ENCODE measurements at regions not wholly inside any gene's neighbourhood (a gene's known extent, or its start where the extent isn't known, plus 50 kb on each side); places are given as distances from the start of the nearest gene placed in this dataset.
A peak's percentile ranks its signal among the peaks of the same experiment; 100 is the strongest.
"Not testable (repeated sequence)": the region's sequence is repeated elsewhere in the genome, so short reads cannot be mapped to it uniquely, and the experiment has no call there.

DNA sequence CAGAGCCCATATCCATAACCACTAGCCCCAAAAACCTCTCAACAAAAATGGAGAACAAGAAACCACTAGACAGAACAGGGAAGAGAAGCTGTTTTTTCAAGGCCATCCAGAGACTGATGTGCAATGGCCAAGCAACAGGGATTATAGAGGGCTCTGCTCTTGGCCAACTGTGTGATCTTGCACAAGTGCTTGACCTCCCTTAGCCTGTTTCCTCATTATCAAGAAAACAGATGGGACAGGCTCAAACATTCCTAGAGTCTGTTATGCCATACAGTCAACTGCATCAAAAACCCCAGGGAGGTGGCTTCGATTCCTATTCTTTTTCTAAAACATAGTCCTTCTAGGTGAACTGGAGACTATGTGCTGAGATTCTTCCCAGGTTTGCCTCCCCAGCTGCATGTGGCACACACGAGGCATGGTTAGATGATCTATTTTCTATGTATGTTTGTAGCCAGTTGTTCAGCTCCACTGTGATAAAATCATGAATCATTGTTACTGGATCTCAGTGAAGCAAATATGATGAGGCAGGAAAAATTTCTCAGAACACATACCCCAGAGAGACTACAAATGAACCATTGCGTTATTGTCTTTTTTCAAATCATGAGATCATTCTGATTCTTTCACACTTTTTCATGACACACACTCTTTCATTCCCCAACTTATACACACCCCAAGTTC, 132.9 kb upstream of the TGFBR2 start:
- Histone ChIP-seq H3K4me1 (ENCODE audit: control insufficient read depth in 1 of 2, insufficient read depth in 2 of 2, low read length in 2 of 2) (peaks cover 0 to 3% of the 10 kb centered on the region in 2 donors), H3K27ac (ENCODE audit: low read depth in 1 of 2, low read length in 2 of 2) (no peak overlapping the region), H3K9me3 (ENCODE audit: control insufficient read depth, low read length) (no peaks in the 10 kb centered on the region), H3K36me3 (ENCODE audit: control insufficient read depth in 1 of 2, insufficient read depth in 2 of 2, low read length in 1 of 2) (no peaks in the 10 kb centered on the region), H3K4me3 (ENCODE audit: low read length in 2 of 2) (no peak overlapping the region), H3K27me3 (ENCODE audit: control insufficient read depth in 1 of 2, insufficient read depth in 2 of 2, low read length in 1 of 2) (no peaks in the 10 kb centered on the region)
- intact Hi-C loops (cut with DNase I) = no loop called here
- DNase-seq (peak in 1 of 2 donors; percentile 60), ATAC-seq (ENCODE audit: low FRiP score) (peak; percentile 85)
- WGBS, 2 donors = 83 to 88% methylated on average over 3 of the region's 3 CpGs

GRCh38 chr3:30474371-30474770, 132.0 kb upstream of the TGFBR2 start:
- 94 to 97% methylated on average over 1 of the region's 1 CpG for WGBS, 2 donors

DNA sequence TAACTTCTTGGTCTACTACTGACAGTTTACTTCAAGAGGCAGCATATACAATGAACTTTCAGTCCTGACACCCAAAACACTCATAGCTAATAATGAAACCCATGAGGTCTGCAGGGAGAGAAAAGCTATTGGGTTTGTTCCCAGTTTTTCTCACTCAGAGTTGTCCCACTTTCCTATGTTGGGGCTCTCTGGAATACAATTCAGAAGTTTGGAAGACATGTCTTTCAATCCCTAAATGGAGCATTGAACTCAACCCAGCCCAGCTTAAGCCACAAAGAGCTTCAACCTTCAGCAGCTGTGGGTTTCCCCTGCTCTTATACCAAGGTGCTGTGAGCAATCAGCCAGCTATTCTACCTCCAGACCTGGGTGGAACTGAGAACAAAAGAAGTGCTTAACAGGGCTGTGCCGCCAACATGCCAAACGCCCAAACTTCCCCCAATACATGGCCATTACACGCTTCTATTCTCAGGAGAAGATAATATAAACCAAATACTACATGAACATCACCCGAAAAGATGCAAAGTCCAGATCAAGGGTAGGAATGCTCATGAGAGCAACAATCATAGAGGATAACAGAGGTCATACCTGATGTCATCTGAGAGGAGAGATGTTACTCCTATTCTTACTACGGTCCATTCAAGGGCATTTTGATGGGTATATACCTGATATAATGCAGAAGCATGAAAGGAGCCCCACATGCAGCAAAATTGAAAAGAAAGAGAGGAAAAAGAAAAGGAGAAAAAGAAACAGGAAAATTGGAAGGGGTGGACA, 131.2 kb upstream of the TGFBR2 start:
- intact Hi-C loops (cut with DNase I) = no loop called here
- 97 to 100% methylated on average over 5 of the region's 5 CpGs for WGBS, 2 donors
- H3K9me3 ChIP-seq (ENCODE audit: control insufficient read depth, low read length) = no peaks in the 10 kb centered on the region
- DNase-seq = no peak
- H3K27me3 ChIP-seq (ENCODE audit: control insufficient read depth in 1 of 2, insufficient read depth in 2 of 2, low read length in 1 of 2) = no peaks in the 10 kb centered on the region
- no peak overlapping the region for H3K27ac ChIP-seq (ENCODE audit: low read depth in 1 of 2, low read length in 2 of 2)
- no peak for ATAC-seq (ENCODE audit: low FRiP score)
- no peak overlapping the region for H3K4me3 ChIP-seq (ENCODE audit: low read length in 2 of 2)
- no peaks in the 10 kb centered on the region for H3K36me3 ChIP-seq (ENCODE audit: control insufficient read depth in 1 of 2, insufficient read depth in 2 of 2, low read length in 1 of 2)
- H3K4me1 ChIP-seq (ENCODE audit: control insufficient read depth in 1 of 2, insufficient read depth in 2 of 2, low read length in 2 of 2) = peaks cover 0 to 4% of the 10 kb centered on the region in 2 donors

More at GRCh38 chr3:30474371-30474770, 132.0 kb upstream of the TGFBR2 start:
- Histone ChIP-seq H3K36me3 (ENCODE audit: control insufficient read depth in 1 of 2, insufficient read depth in 2 of 2, low read length in 1 of 2) (no peaks in the 10 kb centered on the region), H3K9me3 (ENCODE audit: control insufficient read depth, low read length) (no peaks in the 10 kb centered on the region), H3K4me3 (ENCODE audit: low read length in 2 of 2) (no peak overlapping the region), H3K4me1 (ENCODE audit: control insufficient read depth in 1 of 2, insufficient read depth in 2 of 2, low read length in 2 of 2) (peaks cover 0 to 3% of the 10 kb centered on the region in 2 donors), H3K27me3 (ENCODE audit: control insufficient read depth in 1 of 2, insufficient read depth in 2 of 2, low read length in 1 of 2) (no peaks in the 10 kb centered on the region), H3K27ac (ENCODE audit: low read depth in 1 of 2, low read length in 2 of 2) (no peak overlapping the region)
- DNase-seq (no peak), ATAC-seq (ENCODE audit: low FRiP score) (no peak)
- intact Hi-C loops (cut with DNase I) = no loop called here

GRCh38 chr3:30475809-30476178, 130.6 kb upstream of the TGFBR2 start:
- Histone ChIP-seq H3K27ac (ENCODE audit: low read depth in 1 of 2, low read length in 2 of 2) (no peak overlapping the region), H3K4me1 (ENCODE audit: control insufficient read depth in 1 of 2, insufficient read depth in 2 of 2, low read length in 2 of 2) (peaks cover 0 to 4% of the 10 kb centered on the region in 2 donors), H3K27me3 (ENCODE audit: control insufficient read depth in 1 of 2, insufficient read depth in 2 of 2, low read length in 1 of 2) (no peaks in the 10 kb centered on the region), H3K4me3 (ENCODE audit: low read length in 2 of 2) (no peak overlapping the region), H3K9me3 (ENCODE audit: control insufficient read depth, low read length) (no peaks in the 10 kb centered on the region), H3K36me3 (ENCODE audit: control insufficient read depth in 1 of 2, insufficient read depth in 2 of 2, low read length in 1 of 2) (no peaks in the 10 kb centered on the region)
- ATAC-seq (ENCODE audit: low FRiP score) (no peak), DNase-seq (no peak)
- intact Hi-C loops (cut with DNase I) = no loop called here
- WGBS, 2 donors = 98 to 99% methylated on average over 2 of the region's 2 CpGs

GRCh38 chr3:30476368-30477084, 129.9 kb upstream of the TGFBR2 start:
- ATAC-seq (ENCODE audit: low FRiP score) (no peak), DNase-seq (no peak)
- intact Hi-C loops (cut with DNase I) = no loop called here
- Histone ChIP-seq H3K27me3 (ENCODE audit: control insufficient read depth in 1 of 2, insufficient read depth in 2 of 2, low read length in 1 of 2) (no peaks in the 10 kb centered on the region), H3K36me3 (ENCODE audit: control insufficient read depth in 1 of 2, insufficient read depth in 2 of 2, low read length in 1 of 2) (no peaks in the 10 kb centered on the region), H3K4me1 (ENCODE audit: control insufficient read depth in 1 of 2, insufficient read depth in 2 of 2, low read length in 2 of 2) (peaks cover 0 to 2% of the 10 kb centered on the region in 2 donors), H3K9me3 (ENCODE audit: control insufficient read depth, low read length) (no peaks in the 10 kb centered on the region), H3K4me3 (ENCODE audit: low read length in 2 of 2) (no peak overlapping the region), H3K27ac (ENCODE audit: low read depth in 1 of 2, low read length in 2 of 2) (no peak overlapping the region)
- 85 to 87% methylated on average over 3 of the region's 3 CpGs for WGBS, 2 donors

DNA sequence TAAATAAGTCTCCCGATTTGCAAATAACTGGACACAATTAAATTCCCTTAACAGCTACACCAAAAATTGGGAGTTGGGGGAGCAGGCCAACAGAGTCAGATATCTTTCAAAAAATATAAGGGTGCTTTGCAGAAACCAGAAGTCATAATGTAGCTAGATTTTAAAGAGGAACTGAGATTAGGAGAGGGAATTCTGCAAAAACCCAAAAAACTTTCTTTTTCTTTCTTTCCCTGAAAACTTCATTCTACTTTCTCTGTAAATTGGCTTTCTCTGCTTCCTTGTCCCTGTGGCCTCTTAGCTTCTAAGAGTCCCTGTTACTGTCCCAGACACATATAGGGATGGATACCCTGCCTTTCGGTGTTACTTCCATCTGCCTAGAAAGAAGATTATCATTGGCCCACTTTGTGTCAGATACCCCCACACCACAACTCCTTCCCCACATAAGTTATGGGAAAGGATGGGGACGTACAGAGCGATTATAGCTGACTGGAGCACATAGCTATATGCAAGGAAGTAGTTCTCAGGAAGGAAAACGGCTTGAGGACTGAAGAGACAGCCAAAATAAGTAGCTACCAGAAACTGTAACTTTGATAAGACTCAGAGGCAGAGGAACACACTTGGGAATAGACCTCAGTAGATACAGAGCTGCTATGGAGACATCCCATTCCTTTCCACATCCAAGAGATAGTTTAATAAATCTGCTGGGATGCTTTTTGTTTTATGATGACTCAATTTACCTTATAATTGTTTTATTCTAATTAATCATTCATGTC, 129.1 kb upstream of the TGFBR2 start:
- peaks cover 0 to 2% of the 10 kb centered on the region in 2 donors for H3K4me1 ChIP-seq (ENCODE audit: control insufficient read depth in 1 of 2, insufficient read depth in 2 of 2, low read length in 2 of 2)
- intact Hi-C loops (cut with DNase I) = no loop called here
- H3K9me3 ChIP-seq (ENCODE audit: control insufficient read depth, low read length) = no peaks in the 10 kb centered on the region
- H3K36me3 ChIP-seq (ENCODE audit: control insufficient read depth in 1 of 2, insufficient read depth in 2 of 2, low read length in 1 of 2) = no peaks in the 10 kb centered on the region
- WGBS, 2 donors = 72 to 78% methylated on average over 5 of the region's 5 CpGs
- no peak overlapping the region for H3K4me3 ChIP-seq (ENCODE audit: low read length in 2 of 2)
- no peak overlapping the region for H3K27ac ChIP-seq (ENCODE audit: low read depth in 1 of 2, low read length in 2 of 2)
- H3K27me3 ChIP-seq (ENCODE audit: control insufficient read depth in 1 of 2, insufficient read depth in 2 of 2, low read length in 1 of 2) = no peaks in the 10 kb centered on the region
- ATAC-seq (ENCODE audit: low FRiP score) = no peak
- no peak for DNase-seq

DNA sequence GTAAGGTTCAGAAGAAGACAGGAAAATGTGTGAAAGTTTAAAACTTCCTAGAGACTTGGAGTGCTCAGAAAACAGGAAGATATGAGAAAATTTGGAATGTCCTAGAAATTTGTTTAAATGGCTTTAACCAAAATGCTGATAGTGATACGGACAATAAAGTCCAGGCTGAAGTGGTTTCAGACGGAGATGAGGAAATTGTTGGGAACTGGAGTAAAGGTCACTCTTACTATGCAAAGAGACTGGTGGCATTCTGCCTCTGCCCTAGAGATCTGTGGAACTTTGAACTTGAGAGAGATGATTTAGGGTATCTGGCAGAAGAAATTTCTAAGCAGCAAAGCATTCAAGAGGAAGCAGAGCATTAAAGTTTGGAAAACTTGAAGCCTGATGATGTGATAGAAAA, 126.7 kb upstream of the TGFBR2 start:
- peak; percentile 39 for ATAC-seq (ENCODE audit: low FRiP score)
- H3K4me1 ChIP-seq (ENCODE audit: control insufficient read depth in 1 of 2, insufficient read depth in 2 of 2, low read length in 2 of 2); H3K27me3 ChIP-seq (ENCODE audit: control insufficient read depth in 1 of 2, insufficient read depth in 2 of 2, low read length in 1 of 2); H3K9me3 ChIP-seq (ENCODE audit: control insufficient read depth, low read length); intact Hi-C loops (cut with DNase I); DNase-seq; H3K4me3 ChIP-seq (ENCODE audit: low read length in 2 of 2); H3K36me3 ChIP-seq (ENCODE audit: control insufficient read depth in 1 of 2, insufficient read depth in 2 of 2, low read length in 1 of 2); H3K27ac ChIP-seq (ENCODE audit: low read depth in 1 of 2, low read length in 2 of 2): not testable (repeated sequence)
- 69 to 71% methylated on average over 2 of the region's 2 CpGs for WGBS, 2 donors

DNA sequence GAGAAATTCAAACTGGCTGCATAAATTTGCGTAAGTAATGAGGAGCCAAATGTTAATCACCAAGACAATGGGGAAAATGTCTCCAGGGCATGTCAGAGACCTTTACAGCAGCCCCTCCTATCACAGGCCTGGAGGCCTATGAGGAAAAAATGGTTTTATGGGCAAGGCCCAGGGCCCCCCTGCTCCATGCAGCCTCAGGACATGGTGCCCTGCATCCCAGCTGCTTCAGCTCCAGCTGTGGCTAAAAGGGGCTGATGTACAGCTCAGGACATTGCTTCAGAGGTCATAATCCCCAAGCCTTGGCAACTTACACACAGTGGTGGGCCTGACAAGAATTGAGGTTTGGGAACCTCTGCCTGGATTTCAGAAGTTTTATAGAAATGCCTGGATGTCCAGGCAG, 126.2 kb upstream of the TGFBR2 start:
- 97 to 100% methylated on average over 1 of the region's 1 CpG for WGBS, 2 donors
- H3K27me3 ChIP-seq (ENCODE audit: control insufficient read depth in 1 of 2, insufficient read depth in 2 of 2, low read length in 1 of 2); H3K4me3 ChIP-seq (ENCODE audit: low read length in 2 of 2); intact Hi-C loops (cut with DNase I); H3K27ac ChIP-seq (ENCODE audit: low read depth in 1 of 2, low read length in 2 of 2); ATAC-seq (ENCODE audit: low FRiP score); H3K36me3 ChIP-seq (ENCODE audit: control insufficient read depth in 1 of 2, insufficient read depth in 2 of 2, low read length in 1 of 2); H3K4me1 ChIP-seq (ENCODE audit: control insufficient read depth in 1 of 2, insufficient read depth in 2 of 2, low read length in 2 of 2); DNase-seq; H3K9me3 ChIP-seq (ENCODE audit: control insufficient read depth, low read length): not testable (repeated sequence)

Measured in aorta (tissue), 5 donors.